SH-SY5Y (cell line): ENCODE measurements at regions not wholly inside any gene's neighbourhood (a gene's known extent, or its start where the extent isn't known, plus 50 kb on each side); places are given as distances from the start of the nearest gene placed in this dataset.

Source experiments
- GATA2 ChIP-seq: IDR thresholded peaks from 2 replicates; pipeline ENCODE4 v1.6.1; 2011; ENCODE audit warnings: mild to moderate bottlenecking, low read depth, low read length
- GATA3 ChIP-seq: IDR thresholded peaks from 2 replicates; pipeline ENCODE4 v1.6.1; 2011; ENCODE audit warnings: low read depth, mild to moderate bottlenecking, low read length, moderate library complexity

DNA sequence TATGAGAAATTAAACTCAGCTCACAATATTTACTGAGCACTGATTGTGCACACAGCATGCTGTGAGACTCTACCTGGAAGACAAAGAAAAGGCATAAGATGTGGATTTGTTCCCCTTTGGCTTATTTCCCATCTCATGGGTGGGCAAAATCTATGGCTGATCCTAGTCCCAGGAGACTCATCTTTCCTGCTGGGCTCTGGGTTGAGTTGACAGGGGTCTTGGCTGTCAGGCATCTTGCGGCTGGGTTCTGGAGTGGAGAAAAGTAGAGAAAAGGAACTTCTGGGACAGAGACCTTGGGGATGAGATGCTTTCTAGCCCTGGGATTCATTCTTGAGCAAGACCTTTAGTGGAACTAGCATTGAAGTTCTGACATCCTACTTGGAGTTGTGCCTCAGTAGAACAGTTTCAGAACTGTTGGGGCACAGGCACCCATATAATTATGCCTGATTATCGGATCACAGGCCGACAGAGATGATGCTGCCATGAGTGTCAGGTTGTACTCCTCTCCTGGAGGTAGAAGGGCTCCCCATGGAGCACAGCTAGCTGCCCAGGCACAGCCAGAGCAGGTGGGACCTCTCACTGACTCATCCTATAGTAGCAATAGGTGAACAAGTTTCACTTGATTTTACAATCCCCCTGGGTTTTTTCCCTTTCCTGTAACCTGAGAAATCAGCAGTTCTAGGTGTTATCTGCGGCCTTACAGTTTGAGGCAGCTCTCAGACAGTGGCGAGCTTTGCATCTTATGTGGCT, 260.9 kb downstream of the CYRIA start:
- TF ChIP-seq GATA3 = no peak
- no peak for TF ChIP-seq GATA2
